AG09319 (cell line): ENCODE measurements at regions not wholly inside any gene's neighbourhood (a gene's known extent, or its start where the extent isn't known, plus 50 kb on each side); places are given as distances from the start of the nearest gene placed in this dataset.

Source experiments
- DNase-seq: peaks from one replicate; pipeline ENCODE4 v3.0.0-alpha.2; 2010; ENCODE audit warnings: low read depth; ENCODE audit errors: extremely low read depth
- CTCF ChIP-seq: IDR thresholded peaks from 2 replicates; pipeline ENCODE4 v1.5.1; 2011; ENCODE audit warnings: low read depth, mild to moderate bottlenecking, inconsistent platforms, low read length, moderate library complexity

GRCh38 chr3:72012363-72012762 lies 227.4 kb upstream of the PROK2 start:
- no peak for DNase-seq
- no peak for TF ChIP-seq CTCF

DNA sequence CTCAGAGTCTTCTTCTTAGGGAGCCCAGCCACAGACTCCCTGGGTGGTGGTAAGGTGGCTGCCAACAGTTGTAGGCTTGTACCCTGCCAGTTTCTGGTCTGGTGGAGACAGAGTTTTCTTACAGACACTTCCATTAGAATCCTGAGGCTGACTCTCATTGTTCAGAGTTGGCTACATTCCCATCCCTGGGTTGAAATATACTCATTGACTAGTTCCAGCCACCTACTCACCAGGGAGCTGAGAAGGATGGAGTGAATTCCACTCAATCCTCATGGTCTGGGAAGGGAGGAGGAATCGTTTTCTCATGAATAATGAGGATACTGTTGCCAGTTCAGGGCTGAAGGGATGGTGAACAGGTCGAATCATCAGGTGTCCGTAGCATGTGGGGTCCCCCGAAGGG lies 226.5 kb upstream of the PROK2 start:
- no peak for TF ChIP-seq CTCF
- DNase-seq = no peak

DNA sequence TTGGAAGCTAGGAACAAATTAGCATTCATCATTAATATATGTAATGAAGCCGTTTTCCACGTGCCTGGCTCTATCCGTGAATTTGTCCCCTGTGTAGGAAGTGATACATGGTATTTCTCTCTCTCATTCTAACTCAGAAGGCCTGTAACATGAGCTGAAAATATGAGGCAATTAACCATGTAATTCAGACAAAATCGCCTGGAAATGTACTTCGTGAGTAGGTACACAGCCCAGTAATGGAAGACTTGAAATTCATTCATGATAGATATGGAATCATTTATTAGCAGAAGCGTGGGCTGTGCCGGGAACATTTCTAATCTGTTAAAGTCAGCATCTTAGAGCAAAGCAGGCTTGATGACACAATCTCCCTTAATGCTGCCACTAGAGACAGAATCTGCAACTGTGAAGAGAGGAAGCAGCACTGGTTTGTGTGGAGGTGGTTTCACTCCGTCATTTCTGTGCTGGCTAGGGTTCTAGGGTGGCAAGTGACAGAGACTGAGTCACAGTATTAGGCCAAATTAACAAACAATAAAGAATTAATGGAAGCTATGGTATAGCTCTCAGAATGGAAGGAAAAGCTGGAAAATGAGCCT lies 225.0 kb upstream of the PROK2 start:
- TF ChIP-seq CTCF = no peak
- DNase-seq = no peak

- TF ChIP-seq CTCF = no peak
- DNase-seq = no peak
Measured at GRCh38 chr3:72008226-72008996, 223.5 kb upstream of the PROK2 start.

DNA sequence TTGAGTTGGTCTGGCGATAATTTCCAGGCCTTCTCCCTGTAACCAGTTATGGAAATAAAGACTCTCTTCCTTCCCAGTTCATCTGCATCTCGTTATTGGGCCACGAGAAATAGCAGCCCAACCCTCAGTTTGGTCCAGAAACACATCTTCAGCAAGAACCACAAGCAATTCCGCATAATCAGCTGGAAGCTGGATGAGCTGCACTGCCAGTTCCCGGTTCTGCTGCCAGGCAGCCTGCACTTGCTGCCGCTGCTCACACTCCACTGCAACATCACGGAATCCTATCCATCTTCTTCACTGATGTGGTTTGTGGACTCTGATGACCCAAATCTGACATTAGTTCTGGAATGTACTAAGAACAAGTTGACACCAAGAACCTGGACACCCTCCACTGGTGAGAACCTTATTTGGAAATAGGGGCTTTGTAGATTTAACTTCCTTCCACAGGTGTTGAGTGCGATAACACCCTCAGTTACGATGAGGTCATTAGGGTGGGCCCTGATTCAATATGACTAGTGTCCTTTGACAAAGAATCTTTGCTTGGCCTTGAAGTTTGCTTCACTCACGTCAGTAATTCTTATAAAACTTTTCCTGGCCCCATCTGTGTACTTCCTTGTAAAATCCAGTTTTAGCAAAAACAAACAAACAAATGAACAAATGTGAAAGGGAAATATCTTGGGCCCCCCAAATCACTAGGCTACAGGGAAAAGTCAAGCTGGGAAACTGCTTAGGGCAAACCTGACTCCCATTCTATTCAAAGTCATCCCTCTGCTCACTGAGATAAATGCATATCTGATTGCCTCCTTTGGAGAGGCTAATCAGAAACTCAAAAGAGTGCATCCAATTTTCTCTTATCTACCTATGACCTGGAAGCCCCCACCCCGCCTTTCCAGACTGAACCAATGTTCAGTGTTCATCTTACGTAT lies 221.9 kb upstream of the PROK2 start:
- TF ChIP-seq CTCF = no peak
- no peak for DNase-seq

DNA sequence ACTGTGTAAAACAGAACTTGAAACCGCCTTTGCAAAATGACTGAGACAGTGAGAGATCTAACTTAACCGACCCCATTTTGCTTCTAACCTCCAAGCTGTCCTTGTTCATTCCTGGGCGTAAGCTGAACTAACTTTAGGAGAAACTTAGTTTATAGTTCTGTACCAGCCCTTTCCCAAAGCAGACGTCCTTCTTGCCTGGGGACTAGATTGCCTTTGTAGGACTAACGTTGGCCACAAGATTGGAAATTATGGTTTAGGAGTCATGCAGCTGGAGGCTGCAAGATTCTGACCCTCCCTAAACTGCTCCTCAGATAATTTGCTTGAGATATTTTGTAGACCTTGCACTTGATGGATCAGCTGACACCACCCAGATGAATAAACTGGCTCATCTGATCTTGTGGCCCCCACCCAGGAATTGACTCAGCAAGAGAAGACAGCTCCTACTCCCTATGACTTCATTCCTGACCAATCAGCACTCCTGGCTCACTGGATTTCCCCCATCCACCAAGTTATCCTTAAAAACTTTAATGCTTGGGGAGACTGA lies 219.9 kb upstream of the PROK2 start:
- no peak for DNase-seq

More for the DNA sequence above, 219.9 kb upstream of the PROK2 start:
- no peak for TF ChIP-seq CTCF
